SK-N-SH (cell line): ENCODE measurements at regions not wholly inside any gene's neighbourhood (a gene's known extent, or its start where the extent isn't known, plus 50 kb on each side); places are given as distances from the start of the nearest gene placed in this dataset.

Source experiments
- FOXM1 ChIP-seq: IDR thresholded peaks from 2 replicates; pipeline ENCODE4 v1.4.0; 2012; ENCODE audit warnings: low read depth, mild to moderate bottlenecking
- GABPA ChIP-seq: IDR thresholded peaks from 2 replicates; pipeline ENCODE4 v1.4.0; 2012; ENCODE audit warnings: low read depth, mild to moderate bottlenecking
- ZBTB33 ChIP-seq: IDR thresholded peaks from 2 replicates; pipeline ENCODE4 v1.4.0; 2012; ENCODE audit warnings: low read depth, borderline replicate concordance

GRCh38 chr2:75251896-75252295 is 52.6 kb upstream of the TACR1 start (continued):
- TF ChIP-seq ZBTB33, result no peak
- no peak for TF ChIP-seq FOXM1
- TF ChIP-seq GABPA, result no peak
